ENCODE measurements at regions not wholly inside any gene's neighbourhood (a gene's known extent, or its start where the extent isn't known, plus 50 kb on each side); places are given as distances from the start of the nearest gene placed in this dataset.

DNA sequence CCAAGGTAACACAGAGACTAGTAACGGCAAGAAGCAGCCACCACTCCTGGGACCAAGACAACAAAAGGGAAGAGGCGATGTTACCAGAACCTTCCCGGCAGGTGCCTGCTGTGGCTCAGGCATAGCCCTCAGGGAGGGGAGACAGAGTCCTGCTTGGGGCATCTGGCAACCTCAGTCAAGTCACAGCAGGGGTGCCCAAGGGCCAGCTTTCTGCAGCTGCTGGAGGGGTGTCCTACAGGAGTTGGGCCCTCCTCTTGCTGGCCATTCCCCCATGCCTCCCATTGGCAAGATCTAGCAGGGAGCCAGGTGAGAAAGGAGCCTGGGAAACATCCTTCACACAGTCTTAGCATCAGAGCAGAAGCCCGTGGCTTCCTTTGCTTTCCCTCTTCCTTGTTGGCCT lies 197.3 kb upstream of the IL12A start:
- DNase-seq (ENCODE audit: low read depth): no peak

DNA sequence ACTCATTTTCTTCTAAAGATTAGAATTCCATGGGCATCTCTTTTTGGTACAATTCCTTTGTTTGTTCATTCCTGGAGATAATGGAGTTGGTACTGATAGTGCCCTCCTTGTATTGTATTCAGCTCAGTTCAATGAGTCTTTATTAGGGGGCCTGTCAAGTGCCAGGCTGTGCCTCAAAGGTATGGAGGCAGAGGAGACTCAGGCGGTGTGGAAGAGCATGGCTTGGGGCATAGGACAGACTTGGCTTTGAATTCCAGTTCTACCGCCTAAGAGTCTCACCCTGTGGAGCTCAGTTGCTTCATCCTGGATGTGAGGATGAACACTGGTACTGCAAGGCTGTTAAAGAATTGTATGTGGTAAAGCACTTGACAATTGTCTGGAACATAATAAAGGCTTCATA lies 196.6 kb upstream of the IL12A start:
- DNase-seq (ENCODE audit: low read depth): no peak

DNA sequence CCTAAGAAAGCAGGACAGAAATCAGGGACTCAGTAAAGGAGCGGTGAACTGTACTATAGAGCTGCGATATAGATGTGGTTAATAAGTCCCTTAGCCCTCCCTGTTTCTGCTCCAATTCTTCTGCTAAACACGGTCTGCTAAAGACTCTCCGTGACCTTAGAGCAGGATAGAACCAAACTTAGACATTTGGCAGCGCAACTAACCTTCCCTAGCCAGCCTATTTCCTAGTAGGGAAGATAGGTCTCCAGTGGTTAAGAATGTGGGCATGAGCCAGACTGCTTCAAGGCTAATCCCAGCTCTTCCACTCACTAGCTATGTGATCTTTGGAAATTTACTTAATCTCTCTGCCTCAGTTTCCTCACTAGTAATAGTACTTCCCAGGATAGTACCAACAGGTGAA lies 193.6 kb upstream of the IL12A start:
- no peak for DNase-seq (ENCODE audit: low read depth)

GRCh38 chr3:159795681-159796175 lies 192.9 kb upstream of the IL12A start:
- DNase-seq (ENCODE audit: low read depth): no peak

- DNase-seq (ENCODE audit: low read depth): no peak
Observed at GRCh38 chr3:159796226-159796625, 192.4 kb upstream of the IL12A start.

DNA sequence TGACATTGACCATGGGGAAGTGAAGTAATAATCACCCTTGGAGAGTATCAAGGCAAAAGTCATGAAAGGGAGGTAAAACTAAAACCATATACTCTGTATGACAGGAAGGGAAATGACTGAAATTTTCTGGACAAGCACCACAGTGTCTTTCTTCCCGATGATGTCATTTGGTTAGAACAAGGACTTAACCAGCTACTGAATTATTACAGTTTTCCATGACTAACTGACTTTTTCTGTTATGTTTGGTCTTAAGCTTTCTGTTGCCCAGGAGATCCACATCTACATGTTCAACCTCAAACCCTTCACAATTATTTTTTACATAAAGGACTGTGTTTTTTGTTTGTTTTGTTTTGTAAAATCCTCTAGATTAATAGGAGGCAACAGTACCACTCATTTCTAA lies 191.9 kb upstream of the IL12A start:
- peak; percentile 35 for DNase-seq (ENCODE audit: low read depth)

DNA sequence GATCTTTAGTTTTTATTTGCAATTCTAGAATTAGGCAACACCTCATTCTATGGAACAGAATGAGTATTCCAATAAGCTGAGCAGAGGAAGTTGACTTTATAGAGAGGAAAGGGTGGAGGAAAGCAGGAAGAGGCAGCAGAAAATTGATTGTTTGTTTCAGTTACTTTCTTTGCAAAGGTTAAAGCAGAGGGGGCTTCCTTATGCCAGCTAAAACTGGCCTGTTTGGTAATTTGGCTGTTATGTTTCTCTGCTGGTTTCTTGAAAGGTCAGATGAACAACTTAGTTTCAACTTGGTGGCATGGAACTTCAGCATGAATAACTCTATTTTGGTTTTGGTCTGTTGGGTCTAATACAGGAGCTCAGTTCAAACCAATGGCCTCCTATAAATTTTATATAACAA lies 190.9 kb upstream of the IL12A start:
- DNase-seq (ENCODE audit: low read depth): no peak

GRCh38 chr3:159798951-159799350 lies 189.7 kb upstream of the IL12A start:
- no peak for DNase-seq (ENCODE audit: low read depth)

DNA sequence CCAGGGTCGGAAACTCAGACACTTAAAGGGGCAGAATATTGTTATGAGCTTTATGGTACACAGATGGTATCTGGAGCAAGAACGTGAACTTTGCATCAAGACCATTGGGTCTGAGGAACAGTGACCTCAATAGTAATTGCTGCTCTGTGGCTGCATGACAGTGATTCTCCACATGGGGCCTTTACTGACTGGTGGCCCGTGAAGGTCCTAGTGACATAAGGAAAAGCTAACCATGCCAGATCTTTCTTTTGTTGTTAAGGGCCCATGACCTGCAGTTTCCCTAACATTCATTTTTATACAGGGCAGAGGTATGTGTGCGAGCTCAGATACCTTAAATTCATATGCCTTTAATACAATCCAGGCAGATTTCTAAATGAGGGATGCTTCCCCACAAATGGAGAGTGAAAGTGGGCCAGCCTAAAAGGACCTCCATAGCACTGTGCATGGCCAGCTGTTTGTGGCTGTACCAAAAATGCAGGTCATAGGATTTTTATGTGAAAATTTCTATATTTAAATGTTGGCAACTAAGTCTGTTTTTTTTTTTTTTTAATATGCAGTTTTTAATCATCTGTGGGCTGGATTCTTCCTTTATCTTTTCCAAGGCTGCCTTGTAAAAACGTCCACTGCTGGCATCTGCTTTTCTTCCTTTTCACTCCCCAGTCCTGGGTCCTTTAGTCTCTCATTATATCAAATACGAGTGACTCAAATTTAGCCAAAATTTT lies 188.0 kb upstream of the IL12A start:
- no peak for DNase-seq (ENCODE audit: low read depth)

GRCh38 chr3:159802864-159803263 lies 185.8 kb upstream of the IL12A start:
- no peak for DNase-seq (ENCODE audit: low read depth)

- DNase-seq (ENCODE audit: low read depth): no peak
Observed at GRCh38 chr3:159803459-159803858, 185.2 kb upstream of the IL12A start.

DNA sequence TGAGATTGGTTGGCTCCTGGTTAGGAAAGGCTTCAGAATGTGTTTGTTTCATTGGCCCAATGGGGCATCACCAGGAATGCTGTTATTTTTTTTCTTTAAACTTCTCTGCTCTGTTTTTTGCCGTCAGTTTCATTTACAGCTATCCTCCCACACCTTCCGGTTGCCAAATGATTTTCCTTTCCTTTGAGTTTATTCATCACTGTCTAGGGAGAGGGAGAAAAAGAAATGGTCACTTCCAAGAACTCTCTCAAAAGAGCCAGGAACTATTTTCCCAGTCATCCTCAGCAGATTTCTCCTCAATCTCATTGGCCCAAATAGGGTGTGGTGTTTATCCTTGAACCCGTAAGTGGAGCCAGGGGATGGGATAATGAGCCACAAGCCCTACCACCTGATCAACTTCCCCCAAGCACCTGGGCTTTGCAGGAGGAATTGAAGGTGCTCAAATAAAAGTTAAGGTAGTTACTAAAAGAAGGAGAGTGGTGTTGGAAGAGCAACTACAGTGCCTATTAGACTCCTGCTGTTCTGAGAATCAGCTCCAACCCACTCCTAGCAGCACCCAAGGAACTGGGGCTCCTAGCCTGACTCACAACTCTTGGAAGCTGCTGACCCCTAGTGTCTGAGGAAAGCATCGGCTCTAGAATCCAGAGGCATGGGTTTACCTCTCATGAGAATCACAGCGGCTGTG lies 183.8 kb upstream of the IL12A start:
- DNase-seq (ENCODE audit: low read depth): peak; percentile 87

DNA sequence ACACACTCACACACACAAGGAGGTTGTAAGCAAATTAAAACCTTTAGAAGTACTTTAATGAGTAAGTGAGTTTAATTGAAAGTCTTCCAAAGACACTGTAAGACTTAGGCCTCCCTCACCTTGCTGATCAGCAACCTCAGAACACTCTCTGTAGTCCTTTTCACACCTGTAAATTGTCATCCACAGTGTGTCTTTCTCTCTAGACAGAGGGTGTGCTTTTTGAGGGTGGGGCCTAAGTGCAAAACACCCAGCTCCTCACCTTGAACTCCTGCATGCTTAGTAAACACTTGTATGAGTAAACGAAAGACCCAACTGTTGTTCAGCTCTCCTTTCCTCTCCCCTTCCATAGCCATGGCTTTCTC lies 183.2 kb upstream of the IL12A start:
- DNase-seq (ENCODE audit: low read depth): no peak

GRCh38 chr3:159806412-159806811 lies 182.2 kb upstream of the IL12A start:
- DNase-seq (ENCODE audit: low read depth): no peak

- no peak for DNase-seq (ENCODE audit: low read depth)
Observed at GRCh38 chr3:159807137-159808040, 181.2 kb upstream of the IL12A start.

- no peak for DNase-seq (ENCODE audit: low read depth)
Observed at GRCh38 chr3:159813822-159814531, 174.7 kb upstream of the IL12A start.

- DNase-seq (ENCODE audit: low read depth): no peak
Observed at GRCh38 chr3:159816512-159816911, 172.1 kb upstream of the IL12A start.

DNA sequence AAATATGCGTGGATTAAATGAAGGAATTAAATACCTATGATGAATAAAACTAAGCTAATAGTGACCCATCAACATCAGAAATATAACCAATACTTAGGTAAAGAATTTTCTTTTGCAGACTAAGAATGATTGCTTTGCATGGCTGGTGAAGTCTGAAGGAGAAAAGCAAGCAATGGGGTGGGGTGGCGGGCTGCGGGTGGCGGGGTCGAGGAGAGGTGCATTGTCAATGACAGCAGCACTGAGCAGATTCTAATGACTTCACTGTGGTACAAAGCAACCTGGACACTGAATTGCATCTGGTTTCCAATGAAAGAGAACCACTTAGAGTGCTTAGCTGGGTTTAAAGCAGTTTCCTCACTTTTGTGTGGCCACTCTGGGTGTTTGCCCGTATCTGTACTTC lies 171.5 kb upstream of the IL12A start:
- no peak for DNase-seq (ENCODE audit: low read depth)

DNA sequence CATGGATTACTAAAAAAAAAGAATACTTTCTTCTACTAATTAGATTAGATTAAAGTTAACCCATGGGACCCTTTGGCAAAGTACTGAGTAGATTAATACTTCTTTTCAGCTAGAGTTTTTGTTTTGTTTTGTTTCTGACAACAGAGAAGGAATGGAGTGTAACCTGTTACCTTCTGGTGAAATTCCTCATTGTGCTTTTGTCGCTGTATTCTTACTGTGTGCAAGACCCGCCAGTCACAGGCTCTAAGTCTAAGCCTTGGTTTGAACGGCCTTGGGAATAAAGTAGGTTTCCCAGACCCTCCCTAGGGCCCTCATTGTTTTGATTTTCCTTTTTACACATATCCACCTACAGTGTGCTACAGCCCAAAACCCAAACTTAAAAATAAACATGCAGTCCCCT lies 171.1 kb upstream of the IL12A start:
- no peak for DNase-seq (ENCODE audit: low read depth)

GRCh38 chr3:159818399-159818798 lies 170.2 kb upstream of the IL12A start:
- no peak for DNase-seq (ENCODE audit: low read depth)

- no peak for DNase-seq (ENCODE audit: low read depth)
Observed at GRCh38 chr3:159818997-159819500, 169.6 kb upstream of the IL12A start.

GRCh38 chr3:159819676-159820075 lies 169.0 kb upstream of the IL12A start:
- DNase-seq (ENCODE audit: low read depth): no peak

Measured in fibroblast of the conjunctiva (primary cell).